Choroid plexus epithelial cell (primary cell): ENCODE measurements at regions not wholly inside any gene's neighbourhood (a gene's known extent, or its start where the extent isn't known, plus 50 kb on each side); places are given as distances from the start of the nearest gene placed in this dataset.

Experiments
- DNase-seq: peaks from one replicate; pipeline ENCODE4 v3.0.0-alpha.2; 2010; ENCODE audit warnings: low read depth
- H3K4me3 ChIP-seq: 2 replicates; pipeline ENCODE4 v1.5.1; 2011; ENCODE audit warnings: low read depth, mild to moderate bottlenecking, control low read depth, low read length, moderate library complexity
- CTCF ChIP-seq: conservative IDR thresholded peaks from 2 replicates; pipeline ENCODE4 v1.5.1; 2011; ENCODE audit warnings: low read depth, mild to moderate bottlenecking, control low read depth, inconsistent platforms, low read length, moderate library complexity

DNA sequence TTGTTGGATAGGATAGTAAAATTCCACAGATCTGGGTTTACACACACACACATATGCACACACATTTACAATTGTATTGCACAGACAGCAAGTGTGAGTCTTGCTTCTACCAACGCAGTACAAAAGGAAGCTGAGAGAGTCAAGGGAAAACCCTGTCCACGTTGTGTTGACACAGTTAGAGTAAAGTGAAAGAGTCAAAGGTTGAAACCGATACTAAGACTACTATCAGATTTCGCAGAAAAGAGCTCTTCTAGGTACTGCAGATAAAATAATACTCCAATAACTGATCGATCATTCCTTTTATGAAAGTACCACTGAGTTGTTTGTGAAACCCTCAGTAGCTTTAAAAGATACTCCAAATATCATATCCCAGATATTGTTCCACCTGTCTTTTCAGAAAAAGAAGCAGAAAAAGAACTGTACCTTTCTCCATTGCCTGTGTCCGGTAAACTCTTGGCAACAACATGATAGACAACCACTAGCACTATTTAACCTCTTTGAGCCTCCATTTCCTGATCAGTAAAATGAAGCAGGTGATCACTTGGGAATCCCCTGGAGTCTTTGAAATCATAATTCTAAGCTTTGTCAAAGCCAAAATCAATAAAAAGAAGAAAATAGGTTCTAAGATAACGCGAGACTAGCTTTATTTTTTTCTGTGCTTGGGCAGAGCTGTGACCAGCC, 224.6 kb upstream of the FOXN3 start:
- no peak for TF ChIP-seq CTCF
- no peak for DNase-seq
- no peak overlapping the region for H3K4me3 ChIP-seq

DNA sequence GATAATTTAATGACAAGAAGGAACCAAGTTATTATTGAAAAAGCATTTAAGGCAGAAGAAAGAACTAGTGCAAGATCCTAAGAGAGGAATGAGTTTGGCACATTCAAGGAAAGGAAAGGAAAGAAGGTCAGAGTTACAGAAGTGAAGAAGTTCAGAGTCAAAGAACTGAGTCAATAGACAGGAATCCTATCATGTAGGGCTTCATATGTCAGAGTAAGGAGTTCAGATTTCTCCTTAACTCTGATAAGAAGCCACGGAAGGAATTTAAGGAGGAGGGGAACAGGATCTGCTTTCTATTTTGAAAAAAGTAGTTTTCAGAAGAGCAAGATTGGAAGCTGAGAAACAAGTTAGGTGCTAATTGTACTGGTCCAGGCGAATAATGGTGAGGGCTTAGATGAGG, 223.1 kb upstream of the FOXN3 start:
- TF ChIP-seq CTCF: no peak
- DNase-seq: peak; percentile 45
- no peak overlapping the region for H3K4me3 ChIP-seq

DNA sequence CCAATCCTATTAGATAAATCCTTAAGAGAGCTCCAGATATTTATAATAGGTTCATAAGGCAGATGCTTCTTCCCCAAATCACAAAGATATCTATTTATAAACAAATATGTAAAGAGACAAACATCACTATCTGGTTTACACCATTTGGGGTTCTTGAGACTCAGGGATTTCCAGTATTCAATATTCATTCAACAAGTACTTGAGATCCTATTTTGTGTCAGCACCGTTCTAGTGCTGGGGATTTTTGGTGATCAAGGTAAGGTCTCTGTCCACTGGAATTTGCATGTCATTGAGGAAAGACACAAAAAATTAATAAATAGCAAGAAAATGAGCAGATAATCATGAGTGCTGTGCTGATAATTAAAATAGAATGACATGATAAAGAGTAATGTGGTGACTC, 222.7 kb upstream of the FOXN3 start:
- no peak overlapping the region for H3K4me3 ChIP-seq
- TF ChIP-seq CTCF: no peak
- DNase-seq: no peak

DNA sequence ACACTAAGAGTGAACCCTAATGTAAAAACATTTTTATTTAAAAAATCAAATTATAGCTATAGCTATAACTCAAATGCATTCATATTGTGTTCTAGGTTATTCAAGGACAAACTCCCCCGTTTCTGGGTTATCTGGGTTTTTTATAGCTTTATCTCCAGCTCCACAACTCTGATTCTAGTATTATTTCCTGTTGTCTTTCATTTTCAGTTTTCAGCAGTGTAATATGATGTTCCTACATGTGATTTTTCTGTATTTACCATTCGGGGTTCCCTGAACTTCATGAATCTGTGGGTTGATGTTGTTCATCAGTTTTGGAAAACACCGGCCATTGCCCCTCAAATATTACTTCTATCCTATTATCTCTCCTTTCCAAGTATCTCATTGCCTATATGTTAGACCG, 221.9 kb upstream of the FOXN3 start:
- no peak for DNase-seq
- H3K4me3 ChIP-seq: no peak overlapping the region
- TF ChIP-seq CTCF: no peak

DNA sequence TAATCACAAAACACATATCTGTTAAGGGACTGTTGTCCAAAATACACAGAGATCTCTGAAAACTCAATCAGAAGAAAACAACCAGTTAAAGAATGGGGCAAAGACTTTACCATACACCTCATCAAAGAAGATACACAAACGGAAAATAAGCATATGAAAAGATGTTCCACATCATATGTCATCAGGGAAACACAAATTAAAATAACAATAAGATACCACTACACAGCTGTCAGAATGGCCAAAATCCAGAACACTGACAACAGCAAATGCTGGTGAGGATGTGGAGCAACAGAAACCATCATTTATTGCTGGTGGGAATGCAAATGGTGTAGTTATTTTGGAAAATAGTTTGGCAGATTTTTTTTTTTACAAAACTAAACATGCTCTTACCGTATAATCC, 220.5 kb upstream of the FOXN3 start:
- DNase-seq: no peak
- H3K4me3 ChIP-seq: no peak overlapping the region
- TF ChIP-seq CTCF: no peak

DNA sequence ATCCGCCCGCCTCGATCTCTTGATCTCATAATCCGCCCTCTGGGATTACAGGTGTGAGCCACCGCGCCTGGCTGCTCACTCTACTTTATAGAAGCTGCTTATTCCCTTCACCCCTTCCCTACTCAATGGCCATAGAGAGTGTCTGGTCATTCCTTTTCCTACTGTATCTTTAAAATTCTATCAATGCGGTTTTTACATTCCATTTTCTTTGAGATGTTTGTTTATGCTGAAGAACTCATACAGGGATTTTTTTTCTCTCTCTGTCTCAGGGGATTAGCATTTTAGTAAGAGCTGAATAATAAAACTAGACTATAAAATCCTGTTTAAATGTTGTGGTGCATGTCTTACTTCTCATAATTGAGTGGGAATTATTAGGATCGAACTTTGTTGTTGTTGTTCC, 218.6 kb upstream of the FOXN3 start:
- no peak overlapping the region for H3K4me3 ChIP-seq
- DNase-seq: peak; percentile 79
- no peak for TF ChIP-seq CTCF

DNA sequence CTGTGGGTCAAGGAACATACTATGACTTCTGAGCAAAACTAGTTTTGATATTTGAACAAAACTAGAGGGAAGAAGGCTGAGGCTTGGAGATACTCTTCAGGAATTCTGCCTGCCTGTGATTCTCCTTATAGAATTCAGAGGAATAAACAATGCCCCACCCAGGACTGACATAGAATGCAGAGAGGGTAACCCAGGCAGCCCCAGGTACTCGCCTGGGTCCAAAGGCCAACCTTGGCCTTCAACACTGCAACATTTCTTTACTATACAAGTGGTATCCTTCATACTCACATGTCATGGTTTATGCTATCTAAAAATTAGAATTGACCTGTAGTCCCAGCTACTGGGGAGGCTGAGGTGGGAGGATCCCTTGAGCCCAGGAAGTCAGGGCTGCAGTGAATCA, 217.0 kb upstream of the FOXN3 start:
- no peak for TF ChIP-seq CTCF
- DNase-seq: no peak
- H3K4me3 ChIP-seq: no peak overlapping the region
